Cardiac muscle cell (in vitro differentiated cells and primary cell): ENCODE measurements at regions not wholly inside any gene's neighbourhood (a gene's known extent, or its start where the extent isn't known, plus 50 kb on each side); places are given as distances from the start of the nearest gene placed in this dataset.
A peak's percentile ranks its signal among the peaks of the same experiment; 100 is the strongest.

ENCODE experiments used
- DNase-seq, 2 donors: peaks; one replicate each; pipeline versions ENCODE4 v3.0.0 to v3.0.0-alpha.2; 2010 to 2017; ENCODE audit warnings: low read depth in 1 of 2, low spot score in 1 of 2
- H3K27ac ChIP-seq: fragments of 200-600 bp; sonication (generic); 2 replicates; pipeline ENCODE4 v1.5.1; 2016
- H3K27me3 ChIP-seq: fragments of 200-600 bp; sonication (generic); 2 replicates; pipeline ENCODE4 v1.6.0; 2016; ENCODE audit warnings: control low read depth
- H3K36me3 ChIP-seq: fragments of 200-600 bp; sonication (generic); 2 replicates; pipeline ENCODE4 v1.5.1; 2016; ENCODE audit warnings: control low read depth
- H3K4me1 ChIP-seq: fragments of 200-600 bp; sonication (generic); 2 replicates; pipeline ENCODE4 v1.8.1; 2017; ENCODE audit warnings: low read depth, mild to moderate bottlenecking, mixed run types
- H3K4me3 ChIP-seq: fragments of 200-600 bp; sonication (generic); 2 replicates; pipeline ENCODE4 v1.5.1; 2016; ENCODE audit warnings: mild to moderate bottlenecking
- H3K9me3 ChIP-seq: fragments of 200-600 bp; sonication (generic); 2 replicates; pipeline ENCODE4 v1.5.1; 2017; ENCODE audit warnings: low read depth, mild to moderate bottlenecking, control low read depth
- TF ChIP-seq, protein P1 (sequence below): IDR thresholded peaks from 2 replicates; pipeline ENCODE4 v1.5.1; 2012; ENCODE audit warnings: low read depth, mild to moderate bottlenecking, low read length

DNA sequence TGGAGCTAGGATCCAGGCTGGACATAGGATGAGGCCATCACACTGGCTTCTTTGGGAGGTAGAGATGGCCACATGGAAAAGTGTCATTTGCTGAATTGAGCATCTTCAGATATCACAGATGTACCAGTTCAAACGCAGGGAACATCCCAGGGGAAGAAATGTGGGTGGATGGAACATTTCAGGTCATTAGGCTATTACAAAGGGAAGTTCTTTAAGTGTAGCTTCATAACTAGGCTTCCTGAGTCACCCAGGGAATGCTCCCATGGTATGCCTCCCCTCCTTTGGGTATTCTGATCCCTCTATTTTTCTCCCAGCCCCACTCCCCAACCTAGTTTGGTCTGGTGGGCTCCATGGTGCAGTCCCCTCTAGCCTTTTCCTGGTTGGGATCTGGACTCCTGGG, 69.8 kb upstream of the IRX3 start:
- no peaks in the 10 kb centered on the region for H3K27me3 ChIP-seq
- no peak for DNase-seq
- H3K4me1 ChIP-seq, result peaks cover 12% of the 10 kb centered on the region
- no peaks in the 10 kb centered on the region for H3K36me3 ChIP-seq
- H3K9me3 ChIP-seq, result no peaks in the 10 kb centered on the region
- no peak overlapping the region for H3K4me3 ChIP-seq
- no peak overlapping the region for H3K27ac ChIP-seq
- TF ChIP-seq, protein P1, sequence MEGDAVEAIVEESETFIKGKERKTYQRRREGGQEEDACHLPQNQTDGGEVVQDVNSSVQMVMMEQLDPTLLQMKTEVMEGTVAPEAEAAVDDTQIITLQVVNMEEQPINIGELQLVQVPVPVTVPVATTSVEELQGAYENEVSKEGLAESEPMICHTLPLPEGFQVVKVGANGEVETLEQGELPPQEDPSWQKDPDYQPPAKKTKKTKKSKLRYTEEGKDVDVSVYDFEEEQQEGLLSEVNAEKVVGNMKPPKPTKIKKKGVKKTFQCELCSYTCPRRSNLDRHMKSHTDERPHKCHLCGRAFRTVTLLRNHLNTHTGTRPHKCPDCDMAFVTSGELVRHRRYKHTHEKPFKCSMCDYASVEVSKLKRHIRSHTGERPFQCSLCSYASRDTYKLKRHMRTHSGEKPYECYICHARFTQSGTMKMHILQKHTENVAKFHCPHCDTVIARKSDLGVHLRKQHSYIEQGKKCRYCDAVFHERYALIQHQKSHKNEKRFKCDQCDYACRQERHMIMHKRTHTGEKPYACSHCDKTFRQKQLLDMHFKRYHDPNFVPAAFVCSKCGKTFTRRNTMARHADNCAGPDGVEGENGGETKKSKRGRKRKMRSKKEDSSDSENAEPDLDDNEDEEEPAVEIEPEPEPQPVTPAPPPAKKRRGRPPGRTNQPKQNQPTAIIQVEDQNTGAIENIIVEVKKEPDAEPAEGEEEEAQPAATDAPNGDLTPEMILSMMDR, result no peak

DNA sequence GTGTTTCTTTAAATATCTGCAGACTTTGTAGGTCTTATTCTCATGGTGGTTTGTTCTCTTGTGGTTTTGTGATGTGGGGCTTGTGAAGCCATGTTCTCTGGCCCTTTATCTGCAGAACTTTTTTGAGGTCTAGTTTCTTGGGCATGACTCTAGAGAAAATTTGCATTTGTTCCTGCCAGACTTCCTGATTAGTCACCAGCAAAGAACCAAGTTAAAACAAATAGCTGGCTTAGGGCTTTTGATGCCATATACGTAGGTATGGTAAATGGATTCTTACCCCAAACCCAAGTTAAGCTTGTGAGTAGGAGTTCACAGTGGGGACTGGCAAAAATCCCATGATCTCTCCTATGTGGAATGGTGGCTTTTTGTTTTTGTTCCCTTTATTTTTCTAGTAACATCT, 68.7 kb upstream of the IRX3 start:
- TF ChIP-seq, protein P1, result no peak
- DNase-seq, result peak in 1 of 2 donors; percentile 39
- H3K27ac ChIP-seq, result no peak overlapping the region

GRCh38 chr16:54353097-54353496, 66.5 kb upstream of the IRX3 start:
- Histone ChIP-seq H3K9me3 (no peaks in the 10 kb centered on the region), H3K4me1 (no peaks in the 10 kb centered on the region), H3K4me3 (no peak overlapping the region), H3K36me3 (no peaks in the 10 kb centered on the region), H3K27me3 (no peaks in the 10 kb centered on the region), H3K27ac (no peak overlapping the region)
- TF ChIP-seq, protein P1, result no peak
- DNase-seq, result no peak

More for the DNA sequence above, 68.7 kb upstream of the IRX3 start:
- Histone ChIP-seq H3K27me3 (no peaks in the 10 kb centered on the region), H3K4me1 (peaks cover 4% of the 10 kb centered on the region), H3K36me3 (no peaks in the 10 kb centered on the region), H3K9me3 (no peaks in the 10 kb centered on the region), H3K4me3 (no peak overlapping the region)

DNA sequence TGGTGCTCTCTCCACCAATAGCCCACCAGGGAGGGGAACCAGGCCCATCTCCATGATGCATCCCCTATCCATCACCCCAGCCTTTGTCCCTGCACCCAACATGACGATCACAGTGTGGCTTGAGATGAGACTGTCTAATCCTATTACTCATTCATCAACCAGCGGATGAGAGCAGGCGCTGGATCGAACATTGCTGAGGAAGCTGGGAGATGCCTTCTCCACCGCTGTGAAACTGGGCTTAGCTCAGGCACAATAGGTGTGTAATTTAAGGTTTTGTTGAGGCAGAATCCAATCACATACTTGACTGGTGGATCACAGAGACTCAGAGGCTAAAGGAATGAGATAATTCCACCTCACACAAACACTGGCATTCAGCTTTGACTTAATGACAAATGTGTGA, 64.6 kb upstream of the IRX3 start:
- no peaks in the 10 kb centered on the region for H3K9me3 ChIP-seq
- TF ChIP-seq, protein P1, result no peak
- no peaks in the 10 kb centered on the region for H3K27me3 ChIP-seq
- H3K4me3 ChIP-seq, result no peak overlapping the region
- DNase-seq, result no peak
- H3K27ac ChIP-seq, result no peak overlapping the region
- no peaks in the 10 kb centered on the region for H3K4me1 ChIP-seq
- no peaks in the 10 kb centered on the region for H3K36me3 ChIP-seq

- no peak overlapping the region for H3K4me3 ChIP-seq
- no peak overlapping the region for H3K27ac ChIP-seq
- TF ChIP-seq, protein P1, result no peak
- no peaks in the 10 kb centered on the region for H3K4me1 ChIP-seq
- no peaks in the 10 kb centered on the region for H3K9me3 ChIP-seq
- H3K27me3 ChIP-seq, result no peaks in the 10 kb centered on the region
- no peaks in the 10 kb centered on the region for H3K36me3 ChIP-seq
- DNase-seq, result no peak
Observed at GRCh38 chr16:54347961-54348360, 61.4 kb upstream of the IRX3 start.

DNA sequence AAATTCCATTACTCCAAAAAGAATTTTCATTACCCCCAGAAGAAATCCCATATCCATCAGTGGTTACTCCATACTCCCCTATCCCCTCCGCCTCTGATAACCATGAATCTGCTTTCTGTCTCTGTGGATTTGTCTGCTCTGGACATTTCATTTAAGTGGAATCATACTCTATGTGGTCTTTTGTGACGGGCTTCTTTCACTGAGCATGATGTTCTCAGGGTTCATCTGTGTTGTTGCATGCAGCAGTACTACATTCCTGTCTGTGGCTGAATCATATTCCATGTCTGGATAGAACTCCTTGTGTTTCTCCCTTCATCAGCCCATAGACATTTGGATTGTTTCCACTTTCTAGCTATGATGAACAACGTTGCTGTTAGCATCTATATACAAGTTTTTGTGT, 59.5 kb upstream of the IRX3 start:
- H3K4me1 ChIP-seq, result no peaks in the 10 kb centered on the region
- H3K9me3 ChIP-seq, result no peaks in the 10 kb centered on the region
- TF ChIP-seq, protein P1, result no peak
- H3K27ac ChIP-seq, result no peak overlapping the region
- H3K36me3 ChIP-seq, result no peaks in the 10 kb centered on the region
- DNase-seq, result no peak
- H3K4me3 ChIP-seq, result no peak overlapping the region
- no peaks in the 10 kb centered on the region for H3K27me3 ChIP-seq
